Cardiac fibroblast (primary cell): ENCODE measurements at regions not wholly inside any gene's neighbourhood (a gene's known extent, or its start where the extent isn't known, plus 50 kb on each side); places are given as distances from the start of the nearest gene placed in this dataset.

Experiments
- DNase-seq, 2 donors: peaks; one replicate each; pipeline versions ENCODE4 v3.0.0 to v3.0.0-alpha.2; 2010; ENCODE audit warnings: low read depth in 2 of 2
- H3K4me3 ChIP-seq, 2 donors: replicated peaks in 1 of 2; 1 replicate in 1 of 2; 2 replicates in 1 of 2; pipeline ENCODE4 v1.5.1; 2011; ENCODE audit warnings: low read depth in 2 of 2, low read length in 2 of 2, mild to moderate bottlenecking in 2 of 2, moderate library complexity in 1 of 2
- CTCF ChIP-seq: IDR thresholded peaks from one replicate; pipeline ENCODE4 v1.5.1; 2011; ENCODE audit warnings: low read depth, mild to moderate bottlenecking, low read length, inconsistent platforms

GRCh38 chr6:10154251-10154650, 260.6 kb downstream of the TFAP2A start:
- no peak for TF ChIP-seq CTCF
- no peak overlapping the region for H3K4me3 ChIP-seq
- no peak for DNase-seq

DNA sequence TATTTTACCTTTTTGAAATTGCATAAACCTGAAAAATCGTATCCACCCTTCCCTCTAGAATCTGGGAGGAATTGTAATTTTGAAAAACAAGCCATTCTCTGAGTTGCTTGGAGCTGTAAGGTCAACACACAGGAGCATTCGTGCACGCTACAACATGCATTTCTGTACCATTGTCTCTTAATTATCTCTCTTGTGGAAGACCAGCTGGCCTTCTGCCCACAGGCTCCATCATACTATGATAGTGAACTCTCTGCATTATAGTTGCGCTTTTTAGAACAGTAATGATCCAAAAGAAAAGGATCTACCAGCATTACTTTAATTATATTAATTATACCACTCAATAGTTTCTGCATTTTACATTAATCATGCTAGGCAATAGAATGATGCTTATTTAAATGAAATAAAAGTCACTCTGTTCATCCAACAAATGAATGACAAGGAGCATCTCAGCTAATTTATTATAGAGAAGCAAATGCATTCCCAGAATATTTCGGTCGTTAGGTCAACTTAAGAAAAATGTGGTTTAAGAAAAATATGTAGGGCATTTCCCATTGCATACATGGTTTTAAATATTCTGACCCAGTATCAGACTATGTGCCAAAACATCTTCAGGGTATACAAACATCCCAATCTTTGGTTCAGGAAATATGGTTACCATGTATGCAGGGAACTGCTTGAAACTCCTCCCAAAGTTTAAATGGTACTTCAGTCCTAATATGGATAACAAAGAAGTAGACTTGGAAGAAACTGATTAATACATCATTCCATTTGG, 263.5 kb downstream of the TFAP2A start:
- peak in 1 of 2 donors; percentile 14 for DNase-seq
- no peak for TF ChIP-seq CTCF
- H3K4me3 ChIP-seq = no peak overlapping the region

- DNase-seq = no peak
- H3K4me3 ChIP-seq = no peak overlapping the region
- TF ChIP-seq CTCF = no peak
Observed at GRCh38 chr6:10149603-10150002, 265.3 kb downstream of the TFAP2A start.

GRCh38 chr6:10146715-10147451, 268.0 kb downstream of the TFAP2A start:
- H3K4me3 ChIP-seq = peak overlapping the region in 1 of 2 donors; percentile 32
- peak; percentile 29 to 31 for DNase-seq
- no peak for TF ChIP-seq CTCF

- no peak for DNase-seq
- no peak overlapping the region for H3K4me3 ChIP-seq
Observed at GRCh38 chr6:10144772-10145171, 270.1 kb downstream of the TFAP2A start.

More at GRCh38 chr6:10144772-10145171, 270.1 kb downstream of the TFAP2A start:
- TF ChIP-seq CTCF = no peak
